GM06990 (cell line): ENCODE measurements at regions not wholly inside any gene's neighbourhood (a gene's known extent, or its start where the extent isn't known, plus 50 kb on each side); places are given as distances from the start of the nearest gene placed in this dataset.

ENCODE experiments used
- DNase-seq: peaks from one replicate; pipeline ENCODE4 v3.0.0-alpha.2; 2011; ENCODE audit not compliant: insufficient read length; ENCODE audit errors: extremely low read depth
- H3K27me3 ChIP-seq: replicated peaks from 2 replicates; pipeline ENCODE4 v1.6.0; 2011; ENCODE audit warnings: low read length; ENCODE audit not compliant: control insufficient read depth, insufficient read depth
- H3K36me3 ChIP-seq: 2 replicates; pipeline ENCODE4 v1.5.1; 2011; ENCODE audit warnings: low read length; ENCODE audit not compliant: control insufficient read depth, insufficient read depth
- H3K4me3 ChIP-seq: replicated peaks from 2 replicates; pipeline ENCODE4 v1.5.1; 2011; ENCODE audit warnings: low read depth, mild to moderate bottlenecking, control low read depth, low read length
- CTCF ChIP-seq: IDR thresholded peaks from 2 replicates; pipeline ENCODE4 v1.5.1; 2011; ENCODE audit warnings: low read length, control low read depth, mild to moderate bottlenecking, inconsistent platforms; ENCODE audit not compliant: insufficient read depth, poor library complexity, severe bottlenecking

- Histone ChIP-seq H3K36me3 (no peaks in the 10 kb centered on the region), H3K4me3 (no peak overlapping the region), H3K27me3 (no peaks in the 10 kb centered on the region)
- no peak for TF ChIP-seq CTCF
- no peak for DNase-seq
Observed at GRCh38 chr9:84212246-84212645, 128.3 kb downstream of the SLC28A3 start.

GRCh38 chr9:84212982-84213381, 127.6 kb downstream of the SLC28A3 start:
- DNase-seq, result no peak
- H3K27me3 ChIP-seq, result no peaks in the 10 kb centered on the region
- no peak overlapping the region for H3K4me3 ChIP-seq
- no peaks in the 10 kb centered on the region for H3K36me3 ChIP-seq
- no peak for TF ChIP-seq CTCF

GRCh38 chr9:84216151-84216550, 124.4 kb downstream of the SLC28A3 start:
- Histone ChIP-seq H3K27me3 (no peaks in the 10 kb centered on the region), H3K36me3 (no peaks in the 10 kb centered on the region), H3K4me3 (no peak overlapping the region)
- DNase-seq, result no peak
- no peak for TF ChIP-seq CTCF

- DNase-seq, result no peak
- no peak for TF ChIP-seq CTCF
- no peak overlapping the region for H3K4me3 ChIP-seq
- H3K27me3 ChIP-seq, result no peaks in the 10 kb centered on the region
- no peaks in the 10 kb centered on the region for H3K36me3 ChIP-seq
Observed at GRCh38 chr9:84218322-84218721, 122.2 kb downstream of the SLC28A3 start.

GRCh38 chr9:84224246-84224645, 116.3 kb downstream of the SLC28A3 start:
- no peak for TF ChIP-seq CTCF
- H3K27me3 ChIP-seq, result no peaks in the 10 kb centered on the region
- no peak for DNase-seq
- no peak overlapping the region for H3K4me3 ChIP-seq
- no peaks in the 10 kb centered on the region for H3K36me3 ChIP-seq
